ENCODE measurements at regions not wholly inside any gene's neighbourhood (a gene's known extent, or its start where the extent isn't known, plus 50 kb on each side); places are given as distances from the start of the nearest gene placed in this dataset.
"Not testable (repeated sequence)": the region's sequence is repeated elsewhere in the genome, so short reads cannot be mapped to it uniquely, and the experiment has no call there.

DNA sequence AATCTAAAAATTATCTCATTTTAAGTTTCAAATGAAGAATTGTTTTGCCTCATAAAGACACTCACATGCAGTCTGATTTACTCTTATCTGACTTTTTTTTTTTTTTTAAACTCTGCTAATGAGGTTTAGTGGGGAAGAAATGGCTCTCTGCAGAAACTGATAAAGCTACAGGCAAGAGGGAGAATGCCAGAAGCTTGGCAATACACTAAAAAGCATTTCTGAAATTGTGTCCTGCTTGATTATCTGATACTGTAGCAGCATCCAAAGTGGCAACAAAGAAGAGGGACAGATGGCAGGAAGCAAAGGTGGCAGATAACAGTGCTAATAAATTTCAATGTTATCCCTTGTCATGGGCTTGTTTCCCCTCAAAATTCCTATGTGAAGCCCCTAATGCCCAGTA is 1744.9 kb downstream of the NCAM2 start:
- DNase-seq (ENCODE audit: low read depth in 2 of 2) = no peak

DNA sequence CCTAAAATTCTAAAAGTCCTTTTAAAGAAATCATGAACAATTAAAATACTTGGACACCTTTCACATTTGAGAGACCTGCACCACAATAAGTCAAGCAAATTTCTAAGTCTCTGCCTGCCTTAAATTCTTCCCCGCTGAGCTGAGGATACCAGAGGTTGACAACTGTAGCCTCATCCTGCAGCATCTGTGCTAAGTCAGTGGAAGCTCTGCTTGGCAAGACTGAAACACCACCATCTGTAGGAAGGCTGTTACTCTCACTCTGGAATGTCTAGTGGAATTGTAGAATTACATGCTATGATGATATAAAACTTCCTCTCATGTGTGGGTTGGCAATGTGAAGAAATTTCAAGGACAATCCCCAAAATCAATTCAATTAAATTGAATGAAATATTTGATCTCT is 1756.5 kb downstream of the NCAM2 start:
- DNase-seq (ENCODE audit: low read depth in 2 of 2) = no peak

DNA sequence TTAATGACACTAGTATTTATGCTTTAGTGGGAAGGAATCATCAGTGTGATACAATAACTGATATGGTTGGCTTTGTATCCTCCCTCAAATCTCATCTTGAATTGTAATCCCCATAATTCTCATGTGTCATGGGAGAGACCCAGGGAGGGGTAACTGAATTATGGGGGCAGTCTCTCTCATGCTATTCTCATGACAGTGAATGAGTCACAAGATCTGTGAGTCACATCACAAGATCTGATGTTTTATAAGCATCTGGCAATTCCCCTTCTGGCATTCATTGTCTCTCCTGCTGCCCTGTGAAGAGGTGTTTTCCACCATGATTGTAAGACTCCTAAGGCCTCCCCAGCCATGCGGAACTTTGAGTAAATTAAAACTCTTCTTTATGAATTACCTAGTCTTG is 1760.3 kb downstream of the NCAM2 start:
- no peak for DNase-seq (ENCODE audit: low read depth in 2 of 2)

DNA sequence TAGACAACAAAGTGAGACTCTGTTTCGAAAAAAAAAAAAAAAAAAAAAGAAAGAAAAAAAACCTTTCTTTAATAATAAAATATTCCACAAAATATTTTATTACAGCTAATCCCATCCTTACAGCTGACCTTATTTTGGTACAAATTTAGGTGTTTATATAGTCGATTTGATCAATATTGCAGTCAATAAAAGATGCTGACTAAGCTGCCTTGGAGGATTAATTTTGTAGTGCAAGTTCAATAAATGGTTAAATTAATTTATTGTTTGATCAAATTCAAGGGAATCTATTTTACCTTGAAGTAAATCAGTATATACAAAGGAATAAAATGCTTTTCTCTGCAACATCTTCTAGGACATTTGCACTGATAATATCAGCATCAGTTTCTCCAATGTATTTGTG is 1764.3 kb downstream of the NCAM2 start:
- DNase-seq (ENCODE audit: low read depth in 2 of 2) = no peak

DNA sequence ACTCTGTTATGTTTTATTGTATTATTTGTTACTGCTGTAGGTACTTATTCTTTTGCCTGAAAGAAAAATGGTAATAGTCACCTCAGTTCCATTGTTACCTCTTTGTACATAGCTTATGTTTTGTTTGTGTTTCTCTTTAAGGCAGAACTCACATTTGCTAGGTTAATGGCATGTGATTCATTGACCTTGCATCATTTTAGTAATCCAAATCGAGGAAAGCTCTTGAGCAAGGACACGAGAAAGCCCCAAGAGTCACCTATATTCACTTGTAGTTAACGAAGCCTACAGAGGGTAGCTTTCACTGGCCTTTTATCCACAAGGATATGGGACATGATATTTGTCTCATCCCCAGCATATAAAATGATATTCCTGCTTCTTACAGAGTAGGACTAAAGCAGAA is 1765.2 kb downstream of the NCAM2 start:
- no peak for DNase-seq (ENCODE audit: low read depth in 2 of 2)

DNA sequence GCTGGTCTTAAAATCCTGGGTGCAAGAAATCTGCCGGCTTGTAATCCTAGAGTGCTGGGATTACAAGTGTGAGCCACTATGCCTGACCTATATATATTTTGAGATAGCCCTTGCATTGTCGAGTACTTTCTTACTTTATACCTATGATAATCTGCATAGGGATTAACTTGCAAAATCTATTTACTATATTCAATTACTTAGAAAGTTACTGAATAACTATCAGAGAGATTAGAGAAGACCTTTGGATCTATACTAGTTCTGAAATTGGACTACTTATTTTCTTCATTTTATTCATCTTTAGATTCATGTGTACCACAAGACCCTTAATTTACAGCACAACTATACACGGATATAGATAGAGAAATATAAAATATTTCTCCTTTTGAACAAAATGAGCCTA is 1766.0 kb downstream of the NCAM2 start:
- no peak for DNase-seq (ENCODE audit: low read depth in 2 of 2)

DNA sequence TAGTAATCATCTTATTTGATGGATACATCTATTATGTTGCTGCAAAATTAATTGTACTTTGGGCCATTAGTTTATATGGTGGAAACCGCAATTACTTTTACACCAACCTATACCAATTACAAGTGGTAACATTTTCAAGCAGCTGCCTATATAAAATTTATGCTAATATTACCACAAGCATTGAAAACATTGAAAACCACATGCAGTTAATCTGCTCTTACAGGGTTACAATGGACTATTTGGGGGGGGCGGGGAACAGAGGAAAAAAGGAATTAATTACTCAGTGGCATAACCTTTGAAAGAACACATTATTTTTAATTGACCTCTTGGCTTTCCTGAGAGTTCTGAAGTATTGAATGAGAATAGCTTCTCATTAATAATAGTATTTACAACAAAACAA is 1793.2 kb downstream of the NCAM2 start:
- no peak for DNase-seq (ENCODE audit: low read depth in 2 of 2)

DNA sequence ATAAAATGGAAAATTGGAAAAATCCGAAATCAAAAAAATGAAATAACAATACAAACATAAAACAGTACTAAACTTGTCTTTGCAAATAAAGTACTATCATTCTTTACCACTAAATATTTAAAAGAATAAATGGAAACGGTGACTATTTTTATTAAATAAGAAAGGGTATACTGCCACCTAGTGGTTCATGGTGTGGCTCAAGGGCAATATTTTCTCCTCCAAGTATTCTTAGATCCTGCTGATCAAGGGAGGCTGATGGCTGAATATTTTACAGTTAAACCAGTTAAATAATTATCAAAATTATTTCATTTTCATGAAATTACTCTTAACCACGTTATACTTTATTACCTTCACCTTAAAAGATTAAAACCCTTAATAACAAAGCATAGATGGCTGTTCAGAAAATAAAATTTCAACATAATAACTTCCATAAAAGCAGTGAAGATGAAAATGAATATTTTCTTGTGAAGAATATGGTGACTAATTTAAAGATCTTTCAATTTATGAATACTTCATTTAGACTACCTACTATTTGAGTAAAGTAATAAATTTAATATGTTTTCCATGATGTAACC is 1793.9 kb downstream of the NCAM2 start:
- no peak for DNase-seq (ENCODE audit: low read depth in 2 of 2)

DNA sequence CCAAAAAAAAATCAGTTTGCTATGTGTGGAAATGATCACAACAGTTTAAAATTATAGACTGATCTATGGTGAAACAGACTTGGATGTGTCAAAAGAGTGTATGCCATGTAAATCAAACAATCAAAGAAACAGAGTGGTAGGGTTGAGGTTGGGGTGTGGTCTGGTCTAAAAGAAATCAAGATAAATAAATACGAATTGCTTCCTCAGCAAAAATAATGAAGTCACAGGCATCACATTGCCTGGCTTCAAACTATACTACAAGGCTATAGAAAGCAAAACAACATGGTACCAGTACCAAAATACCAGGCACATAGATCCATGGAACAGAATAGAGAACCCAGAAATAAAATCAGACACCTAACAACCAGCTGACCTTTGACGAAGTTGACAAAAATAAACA is 1796.9 kb downstream of the NCAM2 start:
- DNase-seq (ENCODE audit: low read depth in 2 of 2) = no peak

DNA sequence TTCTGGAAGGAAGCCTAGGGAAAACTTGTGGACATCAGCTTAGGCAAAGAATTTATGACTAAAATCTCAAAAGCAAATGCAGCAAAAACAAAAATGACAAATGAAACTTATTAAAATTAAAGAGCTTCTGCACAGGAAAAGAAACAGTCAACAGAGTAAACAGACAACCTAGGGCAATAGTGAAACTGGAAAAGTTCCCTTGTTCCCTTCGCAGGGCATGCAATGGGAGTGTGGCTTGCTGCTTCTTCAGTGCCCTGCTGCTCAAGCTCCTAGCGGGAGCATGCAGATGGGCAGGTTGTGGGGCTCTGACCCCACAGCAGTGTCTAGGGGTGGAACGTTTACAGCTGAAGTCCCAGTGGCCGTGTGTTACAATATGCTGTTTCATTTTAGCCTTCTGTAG is 1797.4 kb downstream of the NCAM2 start:
- no peak for DNase-seq (ENCODE audit: low read depth in 2 of 2)

DNA sequence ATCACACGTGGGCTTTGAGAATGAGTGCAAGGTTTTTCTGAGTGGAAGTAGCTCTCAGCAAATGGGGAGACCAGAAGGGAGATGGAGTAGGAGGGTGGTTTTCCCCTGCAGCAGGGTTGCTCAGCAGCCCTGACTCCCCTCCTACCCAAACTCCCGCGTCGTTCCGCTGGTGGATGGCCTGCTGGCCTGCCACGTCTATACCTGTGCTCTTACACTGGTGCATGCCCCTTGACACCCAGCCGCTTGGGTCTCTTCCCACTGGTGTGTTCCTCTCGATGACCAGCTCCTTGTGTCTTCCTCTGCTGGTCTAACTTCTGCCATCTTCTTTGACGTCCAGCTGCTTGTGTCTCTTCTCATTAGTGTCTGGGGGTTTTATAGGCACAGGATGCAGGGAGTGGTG is 1797.9 kb downstream of the NCAM2 start:
- DNase-seq (ENCODE audit: low read depth in 2 of 2) = no peak

DNA sequence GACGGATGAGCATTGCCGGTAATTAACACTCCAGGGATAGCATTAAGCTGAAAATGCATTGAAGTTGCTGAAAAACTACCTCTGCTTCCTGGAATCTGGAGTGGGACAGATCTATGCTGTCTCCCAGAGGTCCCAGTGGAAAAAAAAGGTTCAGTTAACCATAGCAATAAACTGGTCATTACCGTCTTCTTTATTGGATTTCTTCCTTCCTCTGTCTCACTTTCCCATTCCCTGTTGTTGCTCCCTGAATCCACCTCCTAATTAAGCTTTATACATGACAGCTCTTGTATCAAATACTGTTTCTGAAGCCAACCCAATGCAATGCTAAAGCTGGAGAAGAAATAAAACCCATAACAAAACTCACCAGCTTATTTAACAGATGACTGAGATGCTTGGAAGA is 1805.9 kb downstream of the NCAM2 start:
- no peak for DNase-seq (ENCODE audit: low read depth in 2 of 2)

DNA sequence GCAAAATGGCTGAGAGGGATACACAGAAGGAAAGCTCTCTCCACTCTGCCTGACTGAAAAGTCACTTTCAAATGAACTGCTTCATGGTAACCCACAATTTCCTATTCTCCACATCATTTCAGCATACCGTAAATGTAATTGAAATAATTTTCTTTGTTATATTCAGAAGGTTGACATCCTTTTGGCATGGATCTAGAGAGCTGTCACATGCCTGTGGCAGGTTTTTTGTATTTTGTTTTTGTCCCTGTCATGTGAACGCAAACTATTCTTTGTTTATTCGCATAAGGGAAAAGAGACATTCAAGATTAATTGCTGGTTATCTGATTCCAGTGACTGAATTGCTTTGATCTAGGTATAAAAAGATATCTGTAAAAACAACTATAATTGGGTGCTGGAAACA is 1808.1 kb downstream of the NCAM2 start:
- no peak for DNase-seq (ENCODE audit: low read depth in 2 of 2)

DNA sequence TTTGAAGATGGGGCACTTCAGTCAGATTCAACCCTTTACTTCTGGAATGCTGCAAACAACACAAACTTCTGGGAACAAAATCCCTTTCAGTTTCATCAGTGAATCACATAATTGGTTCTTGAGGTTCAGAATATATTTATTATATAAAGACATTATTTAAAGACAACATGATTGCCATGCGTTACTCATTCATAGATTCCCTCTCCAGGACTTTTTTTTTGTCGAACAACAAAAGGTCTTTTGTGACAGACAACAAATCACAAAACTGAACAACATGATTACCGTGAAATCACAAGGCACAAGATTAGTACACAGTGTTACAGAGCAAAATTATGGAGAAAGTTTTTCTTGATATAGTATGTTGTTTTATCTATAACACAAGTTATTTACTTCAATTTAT is 1815.0 kb downstream of the NCAM2 start:
- no peak for DNase-seq (ENCODE audit: low read depth in 2 of 2)

DNA sequence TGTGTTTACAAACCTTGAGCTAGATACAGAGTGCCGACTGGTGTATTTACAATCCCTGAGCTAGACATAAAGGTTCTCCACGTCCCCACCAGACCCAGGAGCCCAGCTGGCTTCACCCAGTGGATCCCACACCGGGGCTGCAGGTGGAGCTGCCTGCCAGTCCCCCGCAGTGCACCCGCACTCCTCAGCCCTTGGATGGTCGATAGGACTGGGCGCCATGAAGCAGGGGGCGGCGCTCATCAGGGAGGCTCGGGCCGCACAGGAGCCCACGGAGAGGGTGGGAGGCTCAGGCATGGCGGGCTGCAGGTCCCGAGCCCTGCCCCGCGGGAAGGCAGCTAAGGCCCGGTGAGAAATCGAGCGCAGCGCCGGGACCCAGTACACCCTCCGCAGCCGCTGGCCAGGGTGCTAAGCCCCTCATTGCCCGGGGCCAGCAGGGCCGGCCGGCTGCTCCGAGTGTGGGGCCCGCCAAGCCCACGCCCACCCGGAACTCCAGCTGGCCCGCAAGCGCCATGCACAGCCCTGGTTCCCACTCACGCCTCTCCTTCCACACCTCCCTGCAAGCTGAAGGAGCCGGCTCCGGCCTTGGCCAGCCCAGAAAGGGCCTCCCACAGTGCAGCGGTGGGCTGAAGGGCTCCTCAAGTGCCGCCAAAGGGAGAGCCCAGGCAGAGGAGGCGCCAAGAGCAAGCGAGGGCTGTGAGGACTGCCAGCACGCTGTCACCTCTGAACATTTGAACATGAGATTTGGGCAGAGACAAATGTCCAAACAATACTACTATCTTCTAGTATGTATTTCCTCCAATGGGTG is 1820.7 kb downstream of the NCAM2 start:
- not testable (repeated sequence) for DNase-seq (ENCODE audit: low read depth in 2 of 2)

DNA sequence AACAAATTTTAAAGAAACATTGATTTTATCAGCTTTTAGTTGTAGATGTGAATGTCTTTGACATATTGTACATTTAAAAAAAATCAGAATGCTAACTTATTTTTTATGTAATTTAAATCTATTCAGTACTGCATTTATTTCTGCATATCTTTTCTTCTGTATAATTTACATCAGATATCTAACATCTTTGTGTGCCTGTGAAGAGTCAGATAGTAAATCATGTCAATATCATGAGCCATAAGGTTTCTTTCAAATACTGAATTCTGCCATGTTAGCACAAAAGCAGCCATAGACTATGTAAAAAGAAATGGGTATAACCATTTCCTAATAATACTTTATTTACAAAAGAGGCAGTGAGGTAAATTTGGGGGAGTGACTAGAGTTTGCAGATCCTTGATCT is 1829.2 kb downstream of the NCAM2 start:
- DNase-seq (ENCODE audit: low read depth in 2 of 2) = no peak

DNA sequence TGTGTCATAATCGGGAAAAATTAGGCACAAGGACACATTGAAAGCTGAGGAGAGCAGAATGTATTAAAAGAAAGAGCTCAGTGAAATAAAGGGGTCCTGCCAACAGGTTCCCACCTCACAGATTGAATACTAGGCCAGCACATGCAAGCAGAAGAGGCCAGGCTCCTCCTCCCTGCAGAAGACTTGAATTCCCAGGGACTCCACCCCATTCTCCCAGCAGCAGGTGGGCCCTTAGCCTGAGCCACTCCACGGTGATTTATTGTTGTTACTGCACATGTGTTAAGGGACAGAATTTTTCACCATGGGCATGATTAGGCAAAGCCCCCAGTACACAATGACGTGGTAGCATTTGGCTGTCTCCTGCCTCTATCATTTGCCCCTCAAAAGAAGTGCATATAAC is 1844.7 kb downstream of the NCAM2 start:
- DNase-seq (ENCODE audit: low read depth in 2 of 2) = no peak

DNA sequence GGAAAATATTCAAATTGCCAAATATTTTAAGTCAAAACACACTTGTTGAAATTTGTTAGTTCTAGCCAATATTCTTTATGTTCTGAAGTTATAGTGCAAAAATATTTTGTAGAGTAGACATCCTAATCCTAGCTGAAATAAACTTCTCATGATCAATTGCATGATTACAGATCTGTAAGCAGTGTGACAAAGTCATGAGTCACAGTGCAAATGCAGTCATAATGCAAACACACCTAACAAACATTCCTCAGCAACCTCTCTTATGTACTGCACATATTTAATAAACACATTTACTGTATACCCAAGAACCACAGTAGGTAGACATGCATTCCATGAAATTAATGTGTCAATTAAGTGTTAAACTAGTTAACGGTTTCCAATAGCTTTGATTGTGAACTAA is 1857.4 kb downstream of the NCAM2 start:
- DNase-seq (ENCODE audit: low read depth in 2 of 2) = no peak

DNA sequence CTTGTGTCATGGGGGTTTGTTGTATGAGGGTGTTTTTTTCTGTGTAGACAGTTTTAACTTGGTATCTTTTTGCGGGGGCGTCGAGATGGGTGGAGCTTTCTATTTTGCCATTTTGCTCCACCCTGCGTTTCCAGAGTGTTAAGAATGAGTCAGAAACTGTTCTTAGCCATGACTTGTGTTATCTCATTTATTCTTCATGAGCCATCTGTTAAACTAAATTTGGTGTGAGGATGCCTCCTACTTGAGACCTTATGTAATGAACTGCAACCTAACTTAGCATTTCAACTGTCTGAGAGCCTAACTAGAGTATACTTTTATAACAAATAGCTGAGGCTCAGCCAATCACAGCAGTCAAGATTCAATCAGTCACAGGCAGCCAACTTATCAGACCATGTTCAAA is 1873.5 kb downstream of the NCAM2 start:
- DNase-seq (ENCODE audit: low read depth in 2 of 2) = no peak

DNA sequence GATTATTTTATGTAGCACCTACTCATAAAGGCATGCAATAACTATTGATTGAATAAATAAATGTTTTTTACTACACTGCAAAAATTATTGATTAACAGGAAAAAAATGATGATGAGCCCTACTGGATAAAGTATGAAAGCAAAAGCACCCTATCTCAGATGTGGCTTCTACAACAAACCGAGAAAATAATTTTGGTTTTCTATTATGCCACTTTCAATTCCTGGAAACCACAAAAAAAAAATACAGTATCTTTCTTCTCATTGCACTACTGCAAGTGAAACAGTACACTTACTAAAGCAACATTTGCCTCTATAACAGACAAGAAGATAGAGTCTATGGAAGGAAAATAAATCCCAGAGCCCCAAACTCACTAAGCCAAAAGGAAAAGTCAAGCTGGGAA is 1882.4 kb downstream of the NCAM2 start:
- DNase-seq (ENCODE audit: low read depth in 2 of 2) = no peak

DNA sequence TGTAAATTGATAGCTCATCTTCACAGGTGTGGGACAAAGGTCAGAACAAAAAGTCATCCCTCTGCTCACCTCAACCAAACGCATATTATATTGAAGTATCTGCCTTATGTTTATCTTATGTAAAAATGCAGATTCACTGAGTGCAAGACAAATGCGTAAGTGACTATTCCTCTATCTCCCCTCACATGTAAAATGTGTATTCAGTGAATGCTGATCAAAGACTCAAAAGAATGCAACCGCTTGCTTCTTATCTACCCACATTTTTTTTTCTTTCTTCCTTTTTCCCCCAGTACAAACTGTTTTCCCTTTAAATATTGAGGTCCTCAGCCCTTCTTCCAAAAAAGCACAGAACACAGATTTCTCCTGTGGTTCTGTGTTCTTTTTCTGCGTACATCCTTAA is 1882.9 kb downstream of the NCAM2 start:
- no peak for DNase-seq (ENCODE audit: low read depth in 2 of 2)

DNA sequence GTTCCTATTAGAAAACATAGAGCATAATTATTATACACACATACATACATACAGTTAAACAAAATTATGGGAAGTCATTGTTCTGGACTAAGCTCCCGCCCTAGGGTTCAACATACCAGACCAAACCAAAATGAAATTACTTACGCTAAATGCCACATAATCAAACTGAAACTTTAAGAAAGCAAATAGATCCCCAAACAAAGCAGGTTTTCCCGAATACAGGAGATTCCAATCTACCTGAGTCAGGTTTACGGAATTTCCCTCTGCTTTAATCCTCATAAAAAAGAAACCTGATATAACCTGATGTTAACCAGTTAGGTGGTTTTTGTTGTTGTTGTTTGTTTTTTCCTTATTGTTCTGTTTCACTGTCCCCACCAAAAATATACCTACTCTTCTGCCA is 1886.9 kb downstream of the NCAM2 start:
- DNase-seq (ENCODE audit: low read depth in 2 of 2) = no peak

DNA sequence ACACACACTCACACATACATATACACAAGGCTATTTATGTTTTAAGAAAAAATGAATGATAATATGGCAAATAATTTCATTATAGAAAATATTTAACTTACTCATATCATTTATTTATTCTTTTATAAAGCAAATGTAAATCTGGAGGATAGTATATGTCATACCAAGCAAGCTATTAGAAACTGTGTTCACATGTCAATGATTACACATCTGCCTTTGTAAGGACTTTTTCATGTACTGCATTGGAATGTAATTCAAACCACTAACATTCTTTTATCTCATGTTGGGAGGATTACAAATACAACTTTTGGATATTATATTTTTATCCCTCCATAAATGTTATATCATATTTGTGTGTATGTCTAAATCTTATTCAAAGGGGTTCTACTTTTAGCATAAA is 1887.4 kb downstream of the NCAM2 start:
- DNase-seq (ENCODE audit: low read depth in 2 of 2) = no peak

DNA sequence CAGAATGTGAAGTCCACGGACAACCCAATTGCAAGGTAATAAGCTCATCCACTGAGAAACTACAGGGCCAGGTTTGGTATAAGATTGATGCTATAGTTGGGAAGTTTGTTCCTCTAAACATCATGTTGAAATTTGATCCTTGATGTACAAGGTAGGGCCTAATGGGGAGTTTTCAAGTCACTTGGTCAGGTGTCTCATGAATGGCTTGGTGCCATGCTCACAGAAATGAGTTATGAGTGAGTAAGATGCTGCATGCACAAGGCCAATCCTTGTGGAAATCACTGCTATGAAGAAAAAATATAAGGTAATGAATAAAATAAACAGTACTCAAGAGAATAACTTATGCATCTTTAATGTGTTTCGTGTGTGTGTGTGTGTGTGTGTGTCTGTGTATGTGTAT is 1891.2 kb downstream of the NCAM2 start:
- DNase-seq (ENCODE audit: low read depth in 2 of 2) = no peak

Measured in stimulated activated CD8-positive, alpha-beta memory T cell treated with anti-CD3 and anti-CD28 coated beads, Interleukin-2, amount 100 ng/mL, for 1 hour (primary cell).